ENCODE measurements at regions not wholly inside any gene's neighbourhood (a gene's known extent, or its start where the extent isn't known, plus 50 kb on each side); places are given as distances from the start of the nearest gene placed in this dataset.

DNA sequence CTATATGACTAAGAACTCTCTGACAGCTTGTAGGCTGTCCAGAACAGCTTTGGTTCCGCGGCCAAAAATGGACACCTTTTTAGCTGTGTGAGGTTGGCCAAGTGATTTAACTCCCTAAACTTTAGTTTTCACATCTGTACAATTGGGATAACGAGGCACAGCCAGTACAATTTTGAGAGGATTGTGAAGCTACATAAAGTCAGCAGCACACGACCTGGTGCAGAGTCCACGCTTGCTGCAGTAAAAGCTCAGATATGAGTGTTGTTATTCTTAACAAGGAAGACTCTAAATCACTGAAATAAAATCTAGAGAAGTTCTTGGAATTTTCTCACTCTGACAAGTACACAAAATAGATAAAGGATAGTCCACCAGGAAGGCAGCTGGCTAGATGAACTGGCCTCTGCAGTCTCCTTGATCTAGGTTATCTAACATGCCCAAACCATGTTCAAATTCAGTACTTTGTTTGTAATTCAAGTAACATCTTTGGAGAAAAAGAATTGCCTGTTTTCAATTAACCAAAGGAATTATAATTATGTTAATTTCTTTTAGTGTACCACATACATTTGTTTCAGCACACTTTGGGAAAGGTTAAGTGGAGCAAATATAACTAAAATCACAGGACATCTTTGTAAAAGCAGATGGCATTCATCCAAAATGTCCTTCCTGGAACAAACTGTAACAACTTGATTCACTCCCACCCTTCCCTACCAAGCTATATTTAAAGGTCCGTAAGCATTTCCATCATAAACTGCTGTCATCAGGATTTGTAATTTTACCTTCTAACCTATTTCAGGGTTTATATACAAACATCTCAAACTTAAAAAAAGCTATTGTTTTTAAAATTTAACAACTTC is 201.7 kb upstream of the STK17B start:
- WGBS, 2 donors, result 61 to 65% methylated on average over 6 of the region's 6 CpGs
- no peak overlapping the region for H3K4me3 ChIP-seq
- ATAC-seq (no peak), DNase-seq (no peak)
- no peaks in the 10 kb centered on the region for H3K9me3 ChIP-seq
- no peaks in the 10 kb centered on the region for H3K36me3 ChIP-seq (replicated peaks in 1 of 2; ENCODE audit: insufficient read depth in 1 of 2, low read depth in 2 of 2)
- no peak for TF ChIP-seq POLR2A (IDR thresholded peaks at IDR 0.05)
- TF ChIP-seq CTCF (IDR thresholded peaks at IDR 0.05), result no peak
- H3K4me1 ChIP-seq, result no peaks in the 10 kb centered on the region
- intact Hi-C loops (cut with DNase I), result no loop called here
- no peaks in the 10 kb centered on the region for H3K27me3 ChIP-seq
- no peak overlapping the region for H3K27ac ChIP-seq

- intact Hi-C loops (cut with DNase I), result no loop called here
- Histone ChIP-seq H3K27ac (no peak overlapping the region), H3K36me3 (replicated peaks in 1 of 2; ENCODE audit: insufficient read depth in 1 of 2, low read depth in 2 of 2) (no peaks in the 10 kb centered on the region), H3K4me1 (no peaks in the 10 kb centered on the region), H3K27me3 (no peaks in the 10 kb centered on the region), H3K4me3 (no peak overlapping the region), H3K9me3 (no peaks in the 10 kb centered on the region)
- DNase-seq, result no peak
- no peak for ATAC-seq
- WGBS, 2 donors, result 63 to 70% methylated on average over 8 of the region's 8 CpGs
- TF ChIP-seq CTCF (IDR thresholded peaks at IDR 0.05) (no peak), POLR2A (IDR thresholded peaks at IDR 0.05) (no peak)
Measured at GRCh38 chr2:196376984-196377877, 205.9 kb upstream of the STK17B start.

GRCh38 chr2:196379600-196379999 is 208.2 kb upstream of the STK17B start:
- intact Hi-C loops (cut with DNase I), result no loop called here
- Histone ChIP-seq H3K4me1 (no peaks in the 10 kb centered on the region), H3K4me3 (no peak overlapping the region), H3K36me3 (replicated peaks in 1 of 2; ENCODE audit: insufficient read depth in 1 of 2, low read depth in 2 of 2) (no peaks in the 10 kb centered on the region), H3K27me3 (no peaks in the 10 kb centered on the region), H3K9me3 (no peaks in the 10 kb centered on the region), H3K27ac (no peak overlapping the region)
- no peak for DNase-seq
- WGBS, 2 donors, result 54 to 82% methylated on average over 3 of the region's 3 CpGs
- ATAC-seq, result no peak
- TF ChIP-seq POLR2A (IDR thresholded peaks at IDR 0.05), result no peak
- TF ChIP-seq CTCF (IDR thresholded peaks at IDR 0.05), result no peak

GRCh38 chr2:196380098-196380497 is 208.7 kb upstream of the STK17B start:
- Histone ChIP-seq H3K4me1 (no peaks in the 10 kb centered on the region), H3K9me3 (no peaks in the 10 kb centered on the region), H3K27me3 (no peaks in the 10 kb centered on the region), H3K4me3 (no peak overlapping the region), H3K27ac (no peak overlapping the region), H3K36me3 (replicated peaks in 1 of 2; ENCODE audit: insufficient read depth in 1 of 2, low read depth in 2 of 2) (no peaks in the 10 kb centered on the region)
- DNase-seq (no peak), ATAC-seq (no peak)
- TF ChIP-seq POLR2A (IDR thresholded peaks at IDR 0.05) (no peak), CTCF (IDR thresholded peaks at IDR 0.05) (no peak)
- intact Hi-C loops (cut with DNase I), result no loop called here
- WGBS, 2 donors, result 20 to 28% methylated on average over 1 of the region's 1 CpG
